ENCODE measurements at regions not wholly inside any gene's neighbourhood (a gene's known extent, or its start where the extent isn't known, plus 50 kb on each side); places are given as distances from the start of the nearest gene placed in this dataset.
"Not testable (repeated sequence)": the region's sequence is repeated elsewhere in the genome, so short reads cannot be mapped to it uniquely, and the experiment has no call there.

DNA sequence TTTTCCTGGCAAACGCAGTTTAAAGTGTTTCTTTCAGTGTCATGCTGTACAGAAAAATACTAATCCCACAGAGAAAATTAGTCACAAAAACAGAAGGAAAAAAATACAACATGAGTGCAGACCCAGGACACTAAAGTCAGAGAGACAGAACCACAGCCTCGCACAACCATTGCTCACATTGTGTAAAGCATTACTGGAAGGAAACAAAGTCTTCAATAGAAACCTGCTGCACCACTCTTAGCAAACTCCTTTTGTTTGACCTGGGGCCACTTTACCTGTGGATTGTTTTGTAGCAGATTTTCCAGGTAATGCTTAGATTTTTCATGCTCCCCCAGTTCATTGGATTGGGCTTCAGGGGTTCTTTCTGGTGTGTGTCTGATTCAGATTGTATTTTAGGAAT lies 131.8 kb upstream of the TMLHE start:
- no peak for DNase-seq (ENCODE audit: low spot score)
- H3K36me3 ChIP-seq (ENCODE audit: control insufficient read depth in 4 of 4, insufficient read depth in 3 of 4, low read depth in 1 of 4, low read length in 3 of 4): no peaks in the 10 kb centered on the region
- H3K4me1 ChIP-seq (ENCODE audit: control insufficient read depth in 4 of 4, insufficient read depth in 4 of 4, low read length in 3 of 4): no peaks in the 10 kb centered on the region
- WGBS: 52% methylated on average over 2 of the region's 2 CpGs
- H3K4me3 ChIP-seq (ENCODE audit: low read depth in 1 of 3, low read length in 3 of 3): no peak overlapping the region
- H3K9me3 ChIP-seq (ENCODE audit: control insufficient read depth in 4 of 4, low read length in 3 of 4): no peaks in the 10 kb centered on the region
- H3K27me3 ChIP-seq (ENCODE audit: control insufficient read depth in 4 of 4, insufficient read depth in 4 of 4, low read length in 3 of 4): no peaks in the 10 kb centered on the region
- no peak overlapping the region for H3K27ac ChIP-seq (ENCODE audit: low read depth in 1 of 2, low read length in 2 of 2)
- no peak for TF ChIP-seq EGR1 (IDR thresholded peaks at IDR 0.05; ENCODE audit: low read depth in 2 of 2)
- TF ChIP-seq, protein P1, sequence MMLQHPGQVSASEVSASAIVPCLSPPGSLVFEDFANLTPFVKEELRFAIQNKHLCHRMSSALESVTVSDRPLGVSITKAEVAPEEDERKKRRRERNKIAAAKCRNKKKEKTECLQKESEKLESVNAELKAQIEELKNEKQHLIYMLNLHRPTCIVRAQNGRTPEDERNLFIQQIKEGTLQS (IDR thresholded peaks at IDR 0.05): no peak
- TF ChIP-seq, protein P2, sequence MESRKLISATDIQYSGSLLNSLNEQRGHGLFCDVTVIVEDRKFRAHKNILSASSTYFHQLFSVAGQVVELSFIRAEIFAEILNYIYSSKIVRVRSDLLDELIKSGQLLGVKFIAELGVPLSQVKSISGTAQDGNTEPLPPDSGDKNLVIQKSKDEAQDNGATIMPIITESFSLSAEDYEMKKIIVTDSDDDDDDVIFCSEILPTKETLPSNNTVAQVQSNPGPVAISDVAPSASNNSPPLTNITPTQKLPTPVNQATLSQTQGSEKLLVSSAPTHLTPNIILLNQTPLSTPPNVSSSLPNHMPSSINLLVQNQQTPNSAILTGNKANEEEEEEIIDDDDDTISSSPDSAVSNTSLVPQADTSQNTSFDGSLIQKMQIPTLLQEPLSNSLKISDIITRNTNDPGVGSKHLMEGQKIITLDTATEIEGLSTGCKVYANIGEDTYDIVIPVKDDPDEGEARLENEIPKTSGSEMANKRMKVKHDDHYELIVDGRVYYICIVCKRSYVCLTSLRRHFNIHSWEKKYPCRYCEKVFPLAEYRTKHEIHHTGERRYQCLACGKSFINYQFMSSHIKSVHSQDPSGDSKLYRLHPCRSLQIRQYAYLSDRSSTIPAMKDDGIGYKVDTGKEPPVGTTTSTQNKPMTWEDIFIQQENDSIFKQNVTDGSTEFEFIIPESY (IDR thresholded peaks at IDR 0.05): no peak
- no peak for TF ChIP-seq HNF4G (IDR thresholded peaks at IDR 0.05)
- TF ChIP-seq FOXA2 (IDR thresholded peaks at IDR 0.05): no peak
- TF ChIP-seq TAF1 (conservative IDR thresholded peaks at IDR 0.05): no peak
- no peak for TF ChIP-seq NR2F2 (IDR thresholded peaks at IDR 0.05)
- no peak for TF ChIP-seq RAD21 (IDR thresholded peaks at IDR 0.05)
- TF ChIP-seq RXRA (IDR thresholded peaks at IDR 0.05): no peak
- no peak for TF ChIP-seq YY1 (IDR thresholded peaks at IDR 0.05)
- TF ChIP-seq FOXA1 (IDR thresholded peaks at IDR 0.05): no peak
- TF ChIP-seq SP1 (IDR thresholded peaks at IDR 0.05): no peak
- TF ChIP-seq, protein P3, sequence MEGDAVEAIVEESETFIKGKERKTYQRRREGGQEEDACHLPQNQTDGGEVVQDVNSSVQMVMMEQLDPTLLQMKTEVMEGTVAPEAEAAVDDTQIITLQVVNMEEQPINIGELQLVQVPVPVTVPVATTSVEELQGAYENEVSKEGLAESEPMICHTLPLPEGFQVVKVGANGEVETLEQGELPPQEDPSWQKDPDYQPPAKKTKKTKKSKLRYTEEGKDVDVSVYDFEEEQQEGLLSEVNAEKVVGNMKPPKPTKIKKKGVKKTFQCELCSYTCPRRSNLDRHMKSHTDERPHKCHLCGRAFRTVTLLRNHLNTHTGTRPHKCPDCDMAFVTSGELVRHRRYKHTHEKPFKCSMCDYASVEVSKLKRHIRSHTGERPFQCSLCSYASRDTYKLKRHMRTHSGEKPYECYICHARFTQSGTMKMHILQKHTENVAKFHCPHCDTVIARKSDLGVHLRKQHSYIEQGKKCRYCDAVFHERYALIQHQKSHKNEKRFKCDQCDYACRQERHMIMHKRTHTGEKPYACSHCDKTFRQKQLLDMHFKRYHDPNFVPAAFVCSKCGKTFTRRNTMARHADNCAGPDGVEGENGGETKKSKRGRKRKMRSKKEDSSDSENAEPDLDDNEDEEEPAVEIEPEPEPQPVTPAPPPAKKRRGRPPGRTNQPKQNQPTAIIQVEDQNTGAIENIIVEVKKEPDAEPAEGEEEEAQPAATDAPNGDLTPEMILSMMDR (IDR thresholded peaks at IDR 0.05; ENCODE audit: low read depth, low read length, missing input control): no peak
- TF ChIP-seq, protein P4, sequence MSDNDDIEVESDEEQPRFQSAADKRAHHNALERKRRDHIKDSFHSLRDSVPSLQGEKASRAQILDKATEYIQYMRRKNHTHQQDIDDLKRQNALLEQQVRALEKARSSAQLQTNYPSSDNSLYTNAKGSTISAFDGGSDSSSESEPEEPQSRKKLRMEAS (IDR thresholded peaks at IDR 0.05): no peak
- no peak for TF ChIP-seq JUND (IDR thresholded peaks at IDR 0.05)
- TF ChIP-seq, protein P5, sequence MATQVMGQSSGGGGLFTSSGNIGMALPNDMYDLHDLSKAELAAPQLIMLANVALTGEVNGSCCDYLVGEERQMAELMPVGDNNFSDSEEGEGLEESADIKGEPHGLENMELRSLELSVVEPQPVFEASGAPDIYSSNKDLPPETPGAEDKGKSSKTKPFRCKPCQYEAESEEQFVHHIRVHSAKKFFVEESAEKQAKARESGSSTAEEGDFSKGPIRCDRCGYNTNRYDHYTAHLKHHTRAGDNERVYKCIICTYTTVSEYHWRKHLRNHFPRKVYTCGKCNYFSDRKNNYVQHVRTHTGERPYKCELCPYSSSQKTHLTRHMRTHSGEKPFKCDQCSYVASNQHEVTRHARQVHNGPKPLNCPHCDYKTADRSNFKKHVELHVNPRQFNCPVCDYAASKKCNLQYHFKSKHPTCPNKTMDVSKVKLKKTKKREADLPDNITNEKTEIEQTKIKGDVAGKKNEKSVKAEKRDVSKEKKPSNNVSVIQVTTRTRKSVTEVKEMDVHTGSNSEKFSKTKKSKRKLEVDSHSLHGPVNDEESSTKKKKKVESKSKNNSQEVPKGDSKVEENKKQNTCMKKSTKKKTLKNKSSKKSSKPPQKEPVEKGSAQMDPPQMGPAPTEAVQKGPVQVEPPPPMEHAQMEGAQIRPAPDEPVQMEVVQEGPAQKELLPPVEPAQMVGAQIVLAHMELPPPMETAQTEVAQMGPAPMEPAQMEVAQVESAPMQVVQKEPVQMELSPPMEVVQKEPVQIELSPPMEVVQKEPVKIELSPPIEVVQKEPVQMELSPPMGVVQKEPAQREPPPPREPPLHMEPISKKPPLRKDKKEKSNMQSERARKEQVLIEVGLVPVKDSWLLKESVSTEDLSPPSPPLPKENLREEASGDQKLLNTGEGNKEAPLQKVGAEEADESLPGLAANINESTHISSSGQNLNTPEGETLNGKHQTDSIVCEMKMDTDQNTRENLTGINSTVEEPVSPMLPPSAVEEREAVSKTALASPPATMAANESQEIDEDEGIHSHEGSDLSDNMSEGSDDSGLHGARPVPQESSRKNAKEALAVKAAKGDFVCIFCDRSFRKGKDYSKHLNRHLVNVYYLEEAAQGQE (IDR thresholded peaks at IDR 0.05): no peak
- no peak for TF ChIP-seq HNF4A (conservative IDR thresholded peaks at IDR 0.05)
- TF ChIP-seq GABPA (IDR thresholded peaks at IDR 0.05 in 1 of 2, conservative IDR thresholded peaks at IDR 0.05 in 1 of 2): no peak
- no peak overlapping the region for H3K9ac ChIP-seq (ENCODE audit: low read depth in 1 of 2, low read length in 2 of 2)

DNA sequence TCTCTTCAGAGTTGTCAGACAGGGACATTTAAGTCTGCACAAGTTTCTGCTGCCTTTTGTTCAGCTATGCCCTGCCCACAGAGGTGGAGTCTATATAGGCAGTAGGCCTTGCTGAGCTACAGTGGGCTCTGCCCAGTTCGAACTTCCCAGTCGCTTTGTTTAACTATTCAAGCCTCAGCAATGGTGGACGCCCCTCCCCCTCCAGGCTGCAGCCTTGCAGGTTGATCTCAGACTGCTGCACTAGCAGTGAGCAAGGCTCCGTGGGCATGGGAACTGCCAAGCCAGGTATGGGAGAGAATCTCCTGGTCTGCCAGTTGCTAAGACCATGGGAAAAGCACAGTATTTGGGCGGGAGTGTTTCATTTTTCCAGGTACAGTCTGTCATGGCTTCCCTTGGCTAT lies 115.6 kb upstream of the TMLHE start:
- not testable (repeated sequence) for H3K27ac ChIP-seq (ENCODE audit: low read depth in 1 of 2, low read length in 2 of 2); H3K4me1 ChIP-seq (ENCODE audit: control insufficient read depth in 4 of 4, insufficient read depth in 4 of 4, low read length in 3 of 4); DNase-seq (ENCODE audit: low spot score); H3K9me3 ChIP-seq (ENCODE audit: control insufficient read depth in 4 of 4, low read length in 3 of 4); H3K9ac ChIP-seq (ENCODE audit: low read depth in 1 of 2, low read length in 2 of 2); H3K36me3 ChIP-seq (ENCODE audit: control insufficient read depth in 4 of 4, insufficient read depth in 3 of 4, low read depth in 1 of 4, low read length in 3 of 4); H3K27me3 ChIP-seq (ENCODE audit: control insufficient read depth in 4 of 4, insufficient read depth in 4 of 4, low read length in 3 of 4); H3K4me3 ChIP-seq (ENCODE audit: low read depth in 1 of 3, low read length in 3 of 3)
- 66% methylated on average over 5 of the region's 5 CpGs for WGBS

Measured in liver (tissue), 8 donors.